GM18520 (cell line): ENCODE measurements at regions not wholly inside any gene's neighbourhood (a gene's known extent, or its start where the extent isn't known, plus 50 kb on each side); places are given as distances from the start of the nearest gene placed in this dataset.
"Not testable (repeated sequence)": the region's sequence is repeated elsewhere in the genome, so short reads cannot be mapped to it uniquely, and the experiment has no call there.

Experiments
- ATAC-seq: cut with Tn5 transposase; IDR thresholded peaks from one replicate; pipeline ENCODE4 v1.9.1; 2021; ENCODE audit not compliant: unreplicated experiment

- ATAC-seq, result no peak
These were observed 415.1 kb downstream of the TMEM121 start for GRCh38 chr14:105941226-105942166.

- not testable (repeated sequence) for ATAC-seq
These were observed 416.3 kb downstream of the TMEM121 start for GRCh38 chr14:105942725-105943124.

- ATAC-seq, result no peak
These were observed 417.7 kb downstream of the TMEM121 start for GRCh38 chr14:105943973-105944602.

DNA sequence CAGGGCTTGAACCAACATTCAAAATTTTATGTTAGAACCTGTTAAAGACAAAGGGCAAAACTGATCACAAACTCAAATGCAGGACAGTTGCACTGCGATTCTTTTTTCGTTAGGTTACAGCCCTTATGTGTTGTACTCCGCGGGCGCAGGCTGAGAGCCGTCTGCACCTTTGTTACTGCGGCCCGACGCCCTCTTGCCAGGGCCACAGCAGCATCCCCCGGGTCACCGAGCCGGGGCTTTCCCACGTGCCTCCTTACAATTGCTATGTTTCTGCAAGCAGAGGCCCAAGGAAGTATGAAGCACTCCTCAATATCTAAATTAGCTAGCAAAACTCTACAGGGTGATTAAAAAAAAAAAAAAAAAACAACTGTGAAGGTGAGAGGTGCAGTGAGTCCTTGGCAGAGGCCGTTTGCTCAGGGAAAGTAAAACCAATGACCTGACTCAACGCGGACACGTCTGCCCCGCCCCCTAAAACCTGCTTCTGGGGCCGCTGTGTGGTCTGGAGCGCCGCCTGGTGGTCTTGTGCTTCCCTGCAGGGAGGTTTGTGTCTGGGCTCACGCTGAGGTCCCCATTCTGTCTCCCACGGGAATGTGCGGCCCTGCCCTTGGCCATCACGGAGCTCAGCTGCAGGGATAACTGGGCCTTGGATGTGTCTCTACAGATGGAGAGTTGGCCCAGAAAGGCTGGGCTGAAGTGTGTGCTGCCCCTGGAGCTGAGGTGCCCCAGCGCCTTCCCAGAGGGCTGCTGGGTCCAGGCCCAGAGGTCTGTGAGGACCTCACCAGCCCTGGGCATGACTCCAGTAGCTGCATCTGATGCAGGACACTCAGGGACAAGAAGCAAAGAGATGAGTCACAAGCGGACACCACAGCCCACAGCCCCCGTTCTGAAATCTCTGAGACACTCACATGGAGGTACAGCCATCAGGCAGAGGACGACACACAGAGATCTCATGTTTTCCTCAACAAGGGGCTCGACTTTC lies 418.5 kb downstream of the TMEM121 start:
- no peak for ATAC-seq

DNA sequence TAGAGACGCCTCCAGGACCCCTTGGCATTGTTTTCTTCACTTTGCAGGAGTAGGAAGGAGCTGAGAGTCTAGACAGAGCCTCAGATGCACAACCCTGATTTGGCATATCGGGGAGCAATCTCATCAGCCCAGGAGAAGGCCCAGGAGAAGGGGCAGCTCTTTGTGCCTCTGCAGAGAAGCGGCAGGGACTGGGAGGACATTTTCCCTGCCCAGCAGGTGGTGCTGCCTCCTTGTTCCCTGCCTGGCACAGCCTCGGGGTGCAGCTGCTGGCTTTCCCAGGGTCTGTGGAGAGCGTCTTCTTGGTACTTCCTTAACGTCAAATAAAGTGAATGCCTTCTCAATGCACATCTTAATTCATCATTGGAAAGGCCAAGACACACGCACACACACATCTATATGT lies 419.5 kb downstream of the TMEM121 start:
- ATAC-seq, result no peak

DNA sequence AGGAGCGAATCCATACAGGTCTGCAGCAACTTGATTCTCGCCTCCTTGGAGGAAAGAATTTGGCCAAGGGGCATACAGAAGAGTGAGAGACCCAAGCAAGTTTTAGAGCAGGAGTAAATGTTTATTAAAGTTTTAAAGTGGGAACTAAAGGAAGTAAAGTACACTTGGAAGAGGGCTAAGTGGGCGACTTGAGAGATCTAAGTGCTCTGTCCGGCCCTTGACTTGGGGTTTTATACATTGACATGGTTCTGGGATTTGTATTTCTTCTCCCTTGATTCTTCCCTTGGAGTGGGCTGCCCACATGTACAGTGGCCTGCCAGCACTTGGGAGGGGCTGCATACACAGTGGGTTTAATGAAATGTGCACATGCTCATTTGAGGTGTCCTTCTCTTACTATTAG lies 421.2 kb downstream of the TMEM121 start:
- no peak for ATAC-seq

DNA sequence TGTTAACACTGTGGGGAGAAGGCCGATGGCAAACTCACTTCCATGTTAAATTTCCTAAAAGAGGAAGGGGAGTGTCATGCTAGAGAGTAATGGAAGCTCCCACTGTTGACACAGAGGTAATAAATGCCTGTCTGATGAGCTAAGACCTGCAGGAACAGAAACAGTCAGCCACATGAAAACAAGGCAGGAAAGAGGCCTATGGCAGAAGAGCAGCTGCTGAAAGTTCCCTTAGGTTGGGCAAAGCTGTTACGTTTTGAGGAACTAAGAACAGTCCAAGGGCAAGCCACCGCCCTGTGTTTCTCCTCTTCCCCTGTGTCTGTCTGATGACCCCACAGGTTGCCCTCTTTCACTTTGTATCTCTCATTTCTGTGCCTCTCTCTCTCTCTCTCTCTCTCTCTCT lies 422.6 kb downstream of the TMEM121 start:
- ATAC-seq, result not testable (repeated sequence)

GRCh38 chr14:105950364-105950892 lies 424.0 kb downstream of the TMEM121 start:
- not testable (repeated sequence) for ATAC-seq

GRCh38 chr14:105951399-105951798 lies 425.0 kb downstream of the TMEM121 start:
- no peak for ATAC-seq

DNA sequence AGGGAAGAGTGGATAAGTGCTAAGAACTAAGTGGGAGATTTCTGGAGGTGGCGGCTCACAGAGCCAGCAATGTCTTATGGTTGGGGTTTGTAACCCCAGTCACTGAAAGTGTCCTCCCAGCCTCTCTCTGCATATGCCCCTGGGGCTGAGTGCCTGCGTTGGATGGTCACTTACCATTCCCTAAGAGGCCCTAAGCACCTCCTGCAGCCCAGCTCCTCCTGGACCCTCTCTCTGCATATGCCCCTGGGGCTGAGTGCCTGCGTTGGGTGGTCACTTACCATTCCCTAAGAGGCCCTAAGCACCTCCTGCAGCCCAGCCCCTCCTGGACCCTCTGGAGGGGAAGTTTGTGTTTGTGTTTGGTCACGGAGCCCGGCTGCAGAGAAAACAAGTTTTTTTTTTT lies 425.8 kb downstream of the TMEM121 start:
- no peak for ATAC-seq

GRCh38 chr14:105952826-105953225 lies 426.4 kb downstream of the TMEM121 start:
- ATAC-seq, result no peak

GRCh38 chr14:105961625-105962024 lies 435.2 kb downstream of the TMEM121 start:
- ATAC-seq, result not testable (repeated sequence)

GRCh38 chr14:105962532-105962931 lies 436.1 kb downstream of the TMEM121 start:
- no peak for ATAC-seq

- ATAC-seq, result no peak
These were observed 441.9 kb downstream of the TMEM121 start for GRCh38 chr14:105968291-105968690.

DNA sequence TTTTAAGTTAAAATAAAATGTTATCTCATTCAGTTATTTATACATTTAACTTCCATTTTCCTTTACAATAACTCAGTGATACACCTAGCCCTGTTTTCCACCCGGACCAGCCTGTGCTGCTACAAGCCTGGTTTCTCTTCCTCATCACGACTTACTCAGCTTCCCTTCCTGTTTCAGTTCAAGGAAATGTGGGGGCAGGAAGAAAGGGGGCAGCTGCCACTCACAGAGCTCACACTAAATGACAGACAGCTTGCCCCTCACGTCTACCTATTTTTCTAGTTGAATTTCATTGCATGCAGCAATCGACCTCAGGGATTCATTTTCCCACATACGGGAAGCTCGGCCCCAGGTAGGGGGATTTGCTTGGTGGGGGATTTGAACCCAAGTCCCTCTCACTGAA lies 442.6 kb downstream of the TMEM121 start:
- ATAC-seq, result not testable (repeated sequence)

DNA sequence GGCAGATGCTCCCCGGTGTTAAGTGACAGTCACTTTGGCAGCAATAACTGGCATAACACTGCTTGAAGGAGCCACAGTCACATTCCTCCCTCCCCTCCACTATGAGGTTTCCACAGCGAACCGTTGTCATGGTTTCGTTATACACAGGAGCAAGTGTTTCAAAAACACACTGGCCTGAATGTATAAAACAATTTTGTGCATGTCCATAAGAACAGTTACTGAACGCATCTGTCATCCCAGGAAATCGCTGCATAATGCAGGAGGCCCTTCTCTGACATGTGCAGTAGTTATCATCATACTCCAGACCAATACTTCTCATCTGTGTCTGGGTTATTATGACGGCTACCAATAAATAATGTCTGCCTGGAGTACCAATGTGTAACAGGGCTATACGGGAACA lies 444.4 kb downstream of the TMEM121 start:
- ATAC-seq, result not testable (repeated sequence)

GRCh38 chr14:105971593-105972500 lies 445.5 kb downstream of the TMEM121 start:
- ATAC-seq, result no peak

DNA sequence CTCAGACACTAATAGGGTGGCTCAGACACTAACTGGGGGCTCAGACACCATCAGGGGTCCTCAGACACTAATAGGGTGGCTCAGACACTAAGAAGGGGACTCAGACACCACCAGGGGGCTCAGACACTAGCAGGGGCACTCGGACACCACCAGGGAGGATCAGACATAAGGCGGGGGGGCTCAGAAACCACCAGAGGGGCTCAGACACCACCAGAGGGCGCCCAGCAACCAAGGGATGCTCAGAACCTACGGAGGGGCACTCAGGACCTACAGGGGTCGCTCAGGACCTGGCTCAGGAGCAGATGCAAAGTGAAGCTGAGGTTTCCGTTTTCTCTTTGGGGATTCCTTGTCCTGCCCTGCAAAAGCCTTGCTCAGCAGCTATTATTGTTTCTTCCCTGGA lies 448.5 kb downstream of the TMEM121 start:
- no peak for ATAC-seq

GRCh38 chr14:105978618-105979295 lies 452.4 kb downstream of the TMEM121 start:
- no peak for ATAC-seq
